ENCODE measurements at regions not wholly inside any gene's neighbourhood (a gene's known extent, or its start where the extent isn't known, plus 50 kb on each side); places are given as distances from the start of the nearest gene placed in this dataset.

- no peak for TF ChIP-seq SIN3A (conservative IDR thresholded peaks at IDR 0.05 in 1 of 2, IDR thresholded peaks at IDR 0.05 in 1 of 2; ENCODE audit: low read depth in 1 of 2, low read length in 2 of 2)
- no peak for TF ChIP-seq KDM1A (IDR thresholded peaks at IDR 0.05; ENCODE audit: borderline replicate concordance, low read length)
- no peak for TF ChIP-seq SP1 (IDR thresholded peaks at IDR 0.05; ENCODE audit: low read depth, low read length)
- TF ChIP-seq SIX5 (IDR thresholded peaks at IDR 0.05; ENCODE audit: low read depth, low read length), result no peak
- no peak for TF ChIP-seq POLR2A (IDR thresholded peaks at IDR 0.05; ENCODE audit: control extremely low read depth in 1 of 2, low read depth in 2 of 2, low read length in 2 of 2)
- TF ChIP-seq RNF2 (IDR thresholded peaks at IDR 0.05; ENCODE audit: borderline replicate concordance, low read depth, low read length, missing control alignments, poor library complexity, severe bottlenecking), result no peak
- no peak for TF ChIP-seq CHD1 (IDR thresholded peaks at IDR 0.05; ENCODE audit: low read depth, low read length)
- no peak for TF ChIP-seq CTCF (IDR thresholded peaks at IDR 0.05; ENCODE audit: control extremely low read depth in 1 of 3, insufficient read depth in 1 of 3, low read depth in 1 of 3, low read length in 3 of 3)
- TF ChIP-seq GABPA (IDR thresholded peaks at IDR 0.05; ENCODE audit: borderline replicate concordance, insufficient read depth, low read length), result no peak
- TF ChIP-seq POLR2AphosphoS5 (IDR thresholded peaks at IDR 0.05; ENCODE audit: low read depth, low read length), result no peak
- no peak for TF ChIP-seq GTF2F1 (IDR thresholded peaks at IDR 0.05; ENCODE audit: borderline replicate concordance, low read depth, low read length)
These were observed 418.8 kb downstream of the MAN2A1 start for GRCh38 chr5:110108520-110108919.
